HG03064 (cell line): ENCODE measurements at regions not wholly inside any gene's neighbourhood (a gene's known extent, or its start where the extent isn't known, plus 50 kb on each side); places are given as distances from the start of the nearest gene placed in this dataset.
"Not testable (repeated sequence)": the region's sequence is repeated elsewhere in the genome, so short reads cannot be mapped to it uniquely, and the experiment has no call there.

Experiments
- ATAC-seq: cut with Tn5 transposase; IDR thresholded peaks from one replicate; pipeline ENCODE4 v1.9.1; 2021; ENCODE audit warnings: low read depth; ENCODE audit not compliant: unreplicated experiment

DNA sequence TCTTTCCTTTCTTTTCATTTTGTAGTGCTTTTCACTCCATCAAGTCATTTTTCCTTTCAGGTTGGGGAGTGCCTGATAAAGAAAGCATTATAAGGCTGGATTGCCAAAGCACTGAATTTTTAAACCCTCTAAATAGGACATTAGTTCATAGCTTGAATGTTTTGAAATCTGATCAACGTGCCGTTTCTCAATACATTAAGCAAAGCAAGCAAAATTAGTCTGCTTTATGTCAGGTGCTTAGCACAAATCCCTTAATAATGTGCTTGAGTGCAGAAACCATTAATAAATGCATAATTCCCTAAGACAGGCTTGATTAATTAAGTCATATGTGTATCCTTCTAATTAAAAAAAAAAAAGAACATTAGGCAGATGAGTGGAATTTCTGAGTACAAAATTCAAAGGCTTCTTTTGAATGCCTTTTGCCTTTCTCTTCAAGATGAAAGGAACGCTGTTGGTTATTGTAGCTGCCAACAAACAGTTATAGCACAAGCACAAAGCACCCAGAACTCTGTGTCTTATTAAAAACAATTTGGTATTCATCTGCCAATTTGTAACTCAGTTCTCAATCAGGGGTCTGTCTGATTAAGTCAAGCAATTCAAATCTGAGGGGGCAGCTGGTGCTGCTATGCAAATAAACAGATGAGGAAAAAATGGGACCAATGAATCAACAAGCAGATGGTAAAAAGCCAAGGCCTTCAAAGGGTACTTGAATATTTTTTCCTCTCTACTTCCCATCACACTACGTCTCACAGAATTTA is 233.7 kb downstream of the TLE1 start:
- no peak for ATAC-seq

GRCh38 chr9:81445331-81445921 is 243.9 kb downstream of the TLE1 start:
- no peak for ATAC-seq

DNA sequence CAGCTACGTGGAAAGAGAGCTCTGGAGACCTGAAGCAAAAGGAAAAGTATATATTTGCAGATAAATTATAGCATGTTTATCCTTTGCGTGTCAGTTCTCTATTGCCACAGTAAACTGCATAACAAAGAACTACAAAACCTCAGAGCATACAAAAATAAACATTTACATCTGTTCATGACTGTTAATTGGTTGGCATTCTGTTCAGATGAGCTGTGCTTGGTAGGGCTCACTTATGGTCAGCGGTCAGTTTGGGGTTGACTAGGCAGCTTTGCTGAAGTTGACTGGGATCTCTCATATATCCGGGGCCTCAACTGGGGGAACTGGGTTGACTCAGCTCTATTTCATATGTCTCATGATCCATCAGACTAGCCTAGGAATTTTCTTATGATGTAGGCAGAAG is 257.7 kb downstream of the TLE1 start:
- no peak for ATAC-seq

DNA sequence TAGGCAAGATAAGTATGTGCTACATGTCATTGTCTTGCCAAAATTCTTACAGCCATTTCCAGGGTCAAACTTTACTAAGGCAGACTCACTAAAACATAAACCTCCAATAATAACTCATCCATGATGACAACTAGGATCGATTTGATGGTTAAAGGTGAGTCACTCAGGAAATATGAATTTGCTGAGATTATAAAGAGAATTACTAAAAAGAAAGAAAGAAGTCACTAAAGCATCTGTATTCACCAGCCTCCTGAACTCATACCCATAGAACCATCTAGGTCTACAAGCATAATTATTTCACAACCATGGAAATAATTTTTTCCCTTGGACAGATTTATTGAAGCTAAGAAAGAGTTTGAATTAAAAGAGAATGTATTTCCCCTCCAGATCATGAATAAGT is 258.6 kb downstream of the TLE1 start:
- ATAC-seq = no peak

- ATAC-seq = no peak
Measured at GRCh38 chr9:81427870-81428269, 261.5 kb downstream of the TLE1 start.

DNA sequence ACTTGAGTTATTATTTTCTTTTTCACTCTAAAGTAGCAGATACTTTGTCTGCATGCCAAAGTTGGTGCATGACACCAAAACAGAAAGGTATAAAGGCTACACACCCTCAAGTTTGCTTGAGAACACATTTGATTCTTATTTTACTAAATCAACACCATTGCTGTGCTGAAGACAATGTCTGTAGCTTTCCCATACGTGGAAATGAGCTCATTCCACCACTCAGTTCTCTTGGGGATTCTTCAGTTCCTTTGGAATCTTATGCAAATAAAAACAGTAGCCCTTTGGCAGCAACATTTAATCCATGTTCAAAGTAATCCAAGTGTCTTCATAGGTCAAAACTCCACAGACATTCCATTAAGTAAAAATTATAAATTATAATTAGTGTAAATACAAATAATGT is 264.9 kb downstream of the TLE1 start:
- no peak for ATAC-seq

GRCh38 chr9:81423589-81424326 is 265.6 kb downstream of the TLE1 start:
- ATAC-seq = no peak

GRCh38 chr9:81421090-81421489 is 268.3 kb downstream of the TLE1 start:
- ATAC-seq = not testable (repeated sequence)

- no peak for ATAC-seq
Measured at GRCh38 chr9:81420024-81420423, 269.3 kb downstream of the TLE1 start.

- ATAC-seq = no peak
Measured at GRCh38 chr9:81417941-81418340, 271.4 kb downstream of the TLE1 start.

DNA sequence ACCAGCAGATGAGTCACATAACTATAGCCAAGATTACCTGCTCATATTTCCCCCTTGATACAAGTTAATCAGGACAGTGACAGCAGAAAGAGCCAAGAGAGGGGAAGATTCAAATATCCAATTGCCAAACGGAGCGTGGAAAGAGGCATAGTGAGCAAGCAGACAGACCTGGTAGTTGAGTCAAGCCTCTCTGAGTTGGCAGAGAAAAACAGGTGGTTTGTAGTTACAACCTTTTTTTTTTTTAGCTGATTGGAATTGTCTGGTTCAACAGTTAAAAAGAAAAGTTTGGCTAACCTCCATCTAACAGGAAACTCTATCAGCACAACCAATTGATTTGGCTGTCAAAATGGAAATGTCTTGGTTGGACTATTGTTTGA is 272.1 kb downstream of the TLE1 start:
- ATAC-seq = no peak

- ATAC-seq = no peak
Measured at GRCh38 chr9:81416476-81417298, 272.7 kb downstream of the TLE1 start.

DNA sequence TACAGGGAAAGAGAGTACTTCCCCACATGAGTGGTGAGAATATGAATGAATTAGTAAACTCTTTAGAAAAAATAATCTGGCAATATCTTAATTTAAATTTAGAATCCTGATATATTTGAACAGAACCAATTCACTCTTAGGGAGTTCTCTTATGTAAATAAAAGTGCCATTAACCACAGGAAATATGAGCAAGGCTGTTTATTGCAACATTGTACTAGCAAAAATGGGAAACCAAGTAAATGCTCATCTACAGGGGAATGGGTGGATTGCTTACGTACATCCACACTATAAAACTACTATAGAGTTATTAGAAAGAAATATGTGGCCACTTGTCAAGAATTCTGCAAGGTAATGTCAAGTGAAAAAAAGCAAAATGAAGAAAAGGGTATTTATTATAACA is 274.5 kb downstream of the TLE1 start:
- no peak for ATAC-seq

- ATAC-seq = no peak
Measured at GRCh38 chr9:81411961-81412360, 277.4 kb downstream of the TLE1 start.

GRCh38 chr9:81410201-81410600 is 279.1 kb downstream of the TLE1 start:
- no peak for ATAC-seq

DNA sequence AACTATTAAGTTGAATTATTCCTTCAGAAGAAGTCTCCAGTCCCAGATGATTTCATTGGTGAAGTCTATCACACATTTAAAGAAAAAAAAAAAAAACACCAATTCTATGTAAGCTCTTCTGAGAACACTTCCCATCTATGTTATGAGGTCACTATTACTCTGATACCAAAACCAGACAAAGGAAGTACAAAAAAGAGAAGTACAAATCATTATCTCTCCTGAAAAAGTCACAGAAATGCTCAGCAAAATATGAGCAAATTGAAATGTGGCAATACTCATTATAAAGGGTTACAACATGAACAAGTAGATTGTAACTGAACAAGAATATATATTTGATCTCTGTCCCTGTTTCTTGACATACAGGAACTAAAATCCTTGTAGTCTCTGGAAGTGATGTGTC is 280.4 kb downstream of the TLE1 start:
- ATAC-seq = no peak

DNA sequence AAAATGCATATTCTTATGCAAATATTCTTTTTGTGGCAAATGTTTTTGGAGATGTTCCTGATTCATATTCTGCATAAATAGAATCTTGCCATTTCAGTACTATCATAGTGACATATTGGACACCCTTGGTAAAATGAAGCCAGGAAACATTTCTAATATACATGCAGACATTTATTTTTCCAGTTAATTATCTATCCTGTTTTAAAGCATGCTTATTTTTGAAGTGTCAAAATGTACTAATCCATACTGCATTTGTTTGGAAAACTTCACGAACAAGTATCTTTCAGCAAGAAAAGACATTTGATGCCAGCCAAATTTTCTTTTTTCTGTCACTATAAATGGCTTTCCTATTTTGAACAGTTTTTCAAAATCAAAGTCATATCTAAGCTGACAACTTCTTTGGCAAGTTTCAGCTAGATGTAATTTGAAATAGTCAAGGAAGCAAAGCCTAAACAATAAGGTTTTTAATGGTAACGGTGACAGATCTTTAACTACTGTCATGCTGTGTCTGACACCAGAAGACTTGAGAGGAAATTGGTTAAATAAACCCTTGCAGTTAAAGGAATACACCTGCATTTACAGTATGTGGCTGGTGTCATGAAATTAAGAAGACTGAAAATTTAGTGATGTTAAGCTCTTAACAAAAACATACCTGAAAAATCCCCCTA is 284.3 kb downstream of the TLE1 start:
- ATAC-seq = no peak

- no peak for ATAC-seq
Measured at GRCh38 chr9:81397481-81398381, 291.6 kb downstream of the TLE1 start.

GRCh38 chr9:81396528-81396927 is 292.8 kb downstream of the TLE1 start:
- no peak for ATAC-seq
